GM23338 (cell line): ENCODE measurements at regions not wholly inside any gene's neighbourhood (a gene's known extent, or its start where the extent isn't known, plus 50 kb on each side); places are given as distances from the start of the nearest gene placed in this dataset.

ENCODE experiments used
- ATAC-seq: fragments of 200-7000 bp; cut with Tn5 transposase; 3 replicates; pipeline ENCODE4 v1.9.1; 2020
- DNase-seq: peaks from one replicate; pipeline ENCODE4 v3.0.0-alpha.2; 2015; ENCODE audit warnings: low spot score
- H2AFZ ChIP-seq: fragments of 200-600 bp; sonication (generic); 2 replicates; pipeline ENCODE4 v1.8.0; 2016; ENCODE audit warnings: antibody characterized with exemption, mild to moderate bottlenecking, moderate library complexity
- H3F3A ChIP-seq: fragments of 200-600 bp; sonication (generic); replicated peaks from 2 replicates; pipeline ENCODE4 v1.8.0; 2017; ENCODE audit warnings: antibody characterized with exemption, mixed run types, low read depth
- H3K27ac ChIP-seq: fragments of 200-600 bp; sonication (generic); 2 replicates; pipeline ENCODE4 v1.6.1; 2016; ENCODE audit warnings: low read depth
- H3K27me3 ChIP-seq: fragments of 200-600 bp; sonication (generic); 2 replicates; pipeline ENCODE4 v1.8.0; 2016; ENCODE audit warnings: mild to moderate bottlenecking, mixed run types, moderate library complexity; ENCODE audit not compliant: insufficient read depth
- H3K36me3 ChIP-seq: fragments of 200-600 bp; sonication (generic); 2 replicates; pipeline ENCODE4 v1.8.0; 2016; ENCODE audit warnings: mild to moderate bottlenecking; ENCODE audit not compliant: insufficient read depth
- H3K4me1 ChIP-seq: fragments of 200-600 bp; sonication (generic); 2 replicates; pipeline ENCODE4 v1.8.0; 2016; ENCODE audit warnings: mild to moderate bottlenecking, moderate library complexity; ENCODE audit not compliant: insufficient read depth
- H3K4me2 ChIP-seq: fragments of 200-600 bp; sonication (generic); 2 replicates; pipeline ENCODE4 v1.7.1; 2017; ENCODE audit warnings: mixed run types
- H3K4me3 ChIP-seq: fragments of 200-600 bp; sonication (generic); 2 replicates; pipeline ENCODE4 v1.6.1; 2016; ENCODE audit warnings: mixed run types
- H3K79me2 ChIP-seq: fragments of 200-600 bp; sonication (generic); replicated peaks from 2 replicates; pipeline ENCODE4 v1.8.0; 2017; ENCODE audit warnings: mild to moderate bottlenecking; ENCODE audit not compliant: insufficient read depth
- H3K9me2 ChIP-seq: fragments of 200-600 bp; sonication (generic); 2 replicates; pipeline ENCODE4 v1.8.0; 2017; ENCODE audit not compliant: insufficient read depth
- H4K20me1 ChIP-seq: fragments of 200-600 bp; sonication (generic); replicated peaks from 2 replicates; pipeline ENCODE4 v1.8.0; 2017; ENCODE audit warnings: mild to moderate bottlenecking; ENCODE audit not compliant: insufficient read depth
- H3K27ac Mint-ChIP-seq: 2 replicates; pipeline ENCODE4 v1.8.0; 2020; ENCODE audit warnings: inconsistent platforms, mild to moderate bottlenecking, moderate library complexity, mixed read lengths
- H3K27me3 Mint-ChIP-seq: 3 replicates; pipeline ENCODE4 v1.8.0; 2022; ENCODE audit warnings: low read depth, mild to moderate bottlenecking, moderate library complexity, mixed read lengths, inconsistent platforms; ENCODE audit not compliant: insufficient read depth, poor library complexity
- H3K36me3 Mint-ChIP-seq: 3 replicates; pipeline ENCODE4 v1.8.0; 2021; ENCODE audit warnings: low read depth, mild to moderate bottlenecking, inconsistent platforms, moderate library complexity, mixed read lengths
- H3K4me1 Mint-ChIP-seq: 3 replicates; pipeline ENCODE4 v1.8.0; 2020; ENCODE audit warnings: mild to moderate bottlenecking, inconsistent platforms, mixed read lengths
- H3K4me3 Mint-ChIP-seq: 3 replicates; pipeline ENCODE4 v1.8.0; 2021; ENCODE audit warnings: moderate library complexity, mild to moderate bottlenecking, inconsistent platforms, mixed read lengths
- H3K9me3 Mint-ChIP-seq: 3 replicates; pipeline ENCODE4 v1.8.0; 2020; ENCODE audit warnings: moderate library complexity, mild to moderate bottlenecking, inconsistent platforms, mixed read lengths
- EZH2 ChIP-seq: fragments of 200-600 bp; sonication (generic); IDR thresholded peaks from one replicate; pipeline ENCODE4 v1.8.0; 2017; ENCODE audit warnings: antibody characterized with exemption, mild to moderate bottlenecking, low read depth; ENCODE audit not compliant: unreplicated experiment
- JUNB ChIP-seq: IDR thresholded peaks from one replicate; pipeline ENCODE4 v1.6.1; 2016; ENCODE audit warnings: antibody characterized with exemption; ENCODE audit not compliant: unreplicated experiment
- STAT1 ChIP-seq: IDR thresholded peaks from one replicate; pipeline ENCODE4 v1.6.1; 2016; ENCODE audit warnings: antibody characterized with exemption; ENCODE audit not compliant: unreplicated experiment
- ZNF114 ChIP-seq: fragments of 250-450 bp; sonication (Bioruptor Pico); IDR thresholded peaks from 2 replicates; pipeline ENCODE4 v1.5.0; 2020; ENCODE audit warnings: mild to moderate bottlenecking, moderate library complexity
- ZNF331 ChIP-seq: fragments of 250-450 bp; sonication (Bioruptor Pico); IDR thresholded peaks from 2 replicates; pipeline ENCODE4 v1.5.0; 2020; ENCODE audit warnings: low read depth, mild to moderate bottlenecking, moderate library complexity
- TF ChIP-seq, protein P1 (sequence below): IDR thresholded peaks from one replicate; pipeline ENCODE4 v1.6.1; 2018; ENCODE audit warnings: antibody characterized with exemption; ENCODE audit not compliant: unreplicated experiment
- TF ChIP-seq, protein P2 (sequence below), 2 experiments: fragments of 200-600 bp in 1 of 2; sonication (generic) in 1 of 2; conservative IDR thresholded peaks; 2 replicates each; pipeline versions ENCODE4 v1.5.1 to v1.6.1; 2016 to 2017; ENCODE audit warnings: antibody characterized with exemption in 2 of 2, low read depth in 2 of 2, mild to moderate bottlenecking in 2 of 2, moderate library complexity in 1 of 2

DNA sequence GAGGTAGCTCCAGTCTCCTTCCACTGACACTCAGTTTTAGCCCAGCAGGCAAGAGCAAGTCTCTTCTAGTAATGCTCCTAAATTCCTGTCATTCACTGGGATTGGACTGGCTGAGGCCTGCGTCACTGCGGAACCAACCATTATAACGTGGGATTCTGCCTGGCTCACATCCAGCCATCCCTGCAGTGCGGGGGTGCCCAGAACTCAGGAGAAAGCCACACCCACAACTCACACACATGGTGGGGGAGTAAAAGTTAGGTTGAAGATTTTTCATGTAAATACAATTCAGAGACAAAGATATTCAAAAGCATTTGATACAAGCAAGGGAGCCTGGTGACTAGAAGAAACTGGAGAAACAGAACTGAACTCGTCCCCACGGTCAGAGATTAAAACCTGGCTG, 504.0 kb upstream of the CDH4 start:
- H3K27me3 Mint-ChIP-seq: peaks cover 12% of the 10 kb centered on the region
- H3K4me3 Mint-ChIP-seq: no peak overlapping the region
- ATAC-seq (no peak), DNase-seq (no peak)
- no peaks in the 10 kb centered on the region for H4K20me1 ChIP-seq
- no peaks in the 10 kb centered on the region for H3K79me2 ChIP-seq
- 0 out of 2 replicates have a peak, but pooled peaks cover 3% of the 10 kb centered on the region for H3K9me2 ChIP-seq
- no peak overlapping the region for H3K27ac ChIP-seq
- peaks cover 13% of the 10 kb centered on the region for H3K9me3 Mint-ChIP-seq
- H3K36me3 ChIP-seq: no peaks in the 10 kb centered on the region
- no peak overlapping the region for H2AFZ ChIP-seq
- H3K4me1 Mint-ChIP-seq: peaks cover 24% of the 10 kb centered on the region
- no peaks in the 10 kb centered on the region for H3F3A ChIP-seq
- no peaks in the 10 kb centered on the region for H3K27me3 ChIP-seq
- no peak overlapping the region for H3K4me3 ChIP-seq
- no peak overlapping the region for H3K4me2 ChIP-seq
- no peak overlapping the region for H3K27ac Mint-ChIP-seq
- no peak for TF ChIP-seq STAT1
- TF ChIP-seq ZNF331: no peak
- TF ChIP-seq, protein P1, sequence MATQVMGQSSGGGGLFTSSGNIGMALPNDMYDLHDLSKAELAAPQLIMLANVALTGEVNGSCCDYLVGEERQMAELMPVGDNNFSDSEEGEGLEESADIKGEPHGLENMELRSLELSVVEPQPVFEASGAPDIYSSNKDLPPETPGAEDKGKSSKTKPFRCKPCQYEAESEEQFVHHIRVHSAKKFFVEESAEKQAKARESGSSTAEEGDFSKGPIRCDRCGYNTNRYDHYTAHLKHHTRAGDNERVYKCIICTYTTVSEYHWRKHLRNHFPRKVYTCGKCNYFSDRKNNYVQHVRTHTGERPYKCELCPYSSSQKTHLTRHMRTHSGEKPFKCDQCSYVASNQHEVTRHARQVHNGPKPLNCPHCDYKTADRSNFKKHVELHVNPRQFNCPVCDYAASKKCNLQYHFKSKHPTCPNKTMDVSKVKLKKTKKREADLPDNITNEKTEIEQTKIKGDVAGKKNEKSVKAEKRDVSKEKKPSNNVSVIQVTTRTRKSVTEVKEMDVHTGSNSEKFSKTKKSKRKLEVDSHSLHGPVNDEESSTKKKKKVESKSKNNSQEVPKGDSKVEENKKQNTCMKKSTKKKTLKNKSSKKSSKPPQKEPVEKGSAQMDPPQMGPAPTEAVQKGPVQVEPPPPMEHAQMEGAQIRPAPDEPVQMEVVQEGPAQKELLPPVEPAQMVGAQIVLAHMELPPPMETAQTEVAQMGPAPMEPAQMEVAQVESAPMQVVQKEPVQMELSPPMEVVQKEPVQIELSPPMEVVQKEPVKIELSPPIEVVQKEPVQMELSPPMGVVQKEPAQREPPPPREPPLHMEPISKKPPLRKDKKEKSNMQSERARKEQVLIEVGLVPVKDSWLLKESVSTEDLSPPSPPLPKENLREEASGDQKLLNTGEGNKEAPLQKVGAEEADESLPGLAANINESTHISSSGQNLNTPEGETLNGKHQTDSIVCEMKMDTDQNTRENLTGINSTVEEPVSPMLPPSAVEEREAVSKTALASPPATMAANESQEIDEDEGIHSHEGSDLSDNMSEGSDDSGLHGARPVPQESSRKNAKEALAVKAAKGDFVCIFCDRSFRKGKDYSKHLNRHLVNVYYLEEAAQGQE: no peak
- TF ChIP-seq JUNB: no peak
- TF ChIP-seq, protein P2, sequence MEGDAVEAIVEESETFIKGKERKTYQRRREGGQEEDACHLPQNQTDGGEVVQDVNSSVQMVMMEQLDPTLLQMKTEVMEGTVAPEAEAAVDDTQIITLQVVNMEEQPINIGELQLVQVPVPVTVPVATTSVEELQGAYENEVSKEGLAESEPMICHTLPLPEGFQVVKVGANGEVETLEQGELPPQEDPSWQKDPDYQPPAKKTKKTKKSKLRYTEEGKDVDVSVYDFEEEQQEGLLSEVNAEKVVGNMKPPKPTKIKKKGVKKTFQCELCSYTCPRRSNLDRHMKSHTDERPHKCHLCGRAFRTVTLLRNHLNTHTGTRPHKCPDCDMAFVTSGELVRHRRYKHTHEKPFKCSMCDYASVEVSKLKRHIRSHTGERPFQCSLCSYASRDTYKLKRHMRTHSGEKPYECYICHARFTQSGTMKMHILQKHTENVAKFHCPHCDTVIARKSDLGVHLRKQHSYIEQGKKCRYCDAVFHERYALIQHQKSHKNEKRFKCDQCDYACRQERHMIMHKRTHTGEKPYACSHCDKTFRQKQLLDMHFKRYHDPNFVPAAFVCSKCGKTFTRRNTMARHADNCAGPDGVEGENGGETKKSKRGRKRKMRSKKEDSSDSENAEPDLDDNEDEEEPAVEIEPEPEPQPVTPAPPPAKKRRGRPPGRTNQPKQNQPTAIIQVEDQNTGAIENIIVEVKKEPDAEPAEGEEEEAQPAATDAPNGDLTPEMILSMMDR (conservative IDR thresholded peaks at IDR 0.05; ENCODE audit: low read depth in 2 of 2): no peak
- TF ChIP-seq ZNF114: no peak
- no peak for TF ChIP-seq EZH2
- peaks cover 27% of the 10 kb centered on the region for H3K36me3 Mint-ChIP-seq
- H3K4me1 ChIP-seq: peaks cover 15% of the 10 kb centered on the region; the same call in 1 of the 2 replicates

DNA sequence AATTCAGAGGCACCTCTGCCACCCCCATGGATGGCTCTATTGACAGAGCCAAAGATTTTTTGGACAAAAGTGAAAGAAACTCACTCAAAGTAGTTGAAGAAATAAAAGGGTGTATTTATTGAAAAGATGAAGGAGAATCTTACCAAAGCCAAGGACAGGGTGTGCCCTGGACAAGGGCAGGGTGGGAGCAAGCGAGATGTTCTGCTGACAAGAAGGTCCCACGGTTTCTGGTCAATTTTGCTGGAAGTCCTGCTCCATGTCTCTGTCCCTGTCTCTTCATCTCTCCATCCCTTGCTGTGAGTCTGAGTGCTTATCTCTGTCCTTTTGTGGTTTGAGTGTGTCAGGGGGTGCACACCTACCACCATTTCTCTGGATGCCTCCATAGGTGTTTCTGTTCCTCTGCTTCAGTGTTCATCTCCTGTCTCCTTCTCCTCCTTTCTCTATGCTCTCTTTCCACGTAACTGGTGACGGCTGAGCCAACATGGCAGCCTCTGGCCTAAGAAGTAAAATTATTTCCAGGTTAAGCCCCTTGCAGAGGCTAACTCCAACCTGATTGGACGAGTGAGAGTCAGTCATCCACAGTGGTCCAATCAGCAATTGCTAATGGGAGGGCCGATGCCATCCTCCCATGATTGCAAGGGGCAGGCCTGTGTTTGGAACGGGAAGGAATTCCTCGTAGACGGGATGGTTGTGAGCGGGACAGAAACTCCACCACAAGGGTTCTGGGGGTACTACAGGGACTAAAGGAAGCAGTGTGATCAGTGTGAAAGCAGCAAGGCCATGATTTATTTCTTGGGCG, 502.1 kb upstream of the CDH4 start:
- H3K27me3 ChIP-seq: no peaks in the 10 kb centered on the region
- peaks cover 13% of the 10 kb centered on the region for H3K9me3 Mint-ChIP-seq
- no peaks in the 10 kb centered on the region for H3K79me2 ChIP-seq
- no peak overlapping the region for H3K4me3 ChIP-seq
- H2AFZ ChIP-seq: no peak overlapping the region; the same call in 1 of the 2 replicates
- H3K27me3 Mint-ChIP-seq: peaks cover 10% of the 10 kb centered on the region
- TF ChIP-seq ZNF331: no peak
- TF ChIP-seq, protein P2 (conservative IDR thresholded peaks at IDR 0.05; ENCODE audit: low read depth in 2 of 2): peak; percentile 8 to 18; a peak in 2 of 4 replicates
- H3K36me3 ChIP-seq: no peaks in the 10 kb centered on the region
- H4K20me1 ChIP-seq: no peaks in the 10 kb centered on the region
- H3K4me2 ChIP-seq: no peak overlapping the region
- peak; percentile 67 for DNase-seq
- no peak overlapping the region for H3K27ac Mint-ChIP-seq
- no peak overlapping the region for H3K4me3 Mint-ChIP-seq
- no peaks in the 10 kb centered on the region for H3K9me2 ChIP-seq
- H3K4me1 Mint-ChIP-seq: peaks cover 24% of the 10 kb centered on the region
- peak; percentile 84 for ATAC-seq
- peaks cover 15% of the 10 kb centered on the region; the same call in 1 of the 2 replicates for H3K4me1 ChIP-seq
- H3K36me3 Mint-ChIP-seq: peaks cover 27% of the 10 kb centered on the region
- no peak overlapping the region for H3K27ac ChIP-seq
- H3F3A ChIP-seq: no peaks in the 10 kb centered on the region
